Astrocyte of the hippocampus (primary cell): ENCODE measurements at regions not wholly inside any gene's neighbourhood (a gene's known extent, or its start where the extent isn't known, plus 50 kb on each side); places are given as distances from the start of the nearest gene placed in this dataset.

Experiments
- DNase-seq: peaks from one replicate; pipeline ENCODE4 v3.0.0; 2011; ENCODE audit warnings: low read depth, low spot score

- no peak for DNase-seq
Observed at GRCh38 chr9:79301085-79301484, 270.7 kb upstream of the TLE4 start.

GRCh38 chr9:79301551-79302391 is 270.0 kb upstream of the TLE4 start:
- no peak for DNase-seq

- no peak for DNase-seq
Observed at GRCh38 chr9:79302569-79302968, 269.2 kb upstream of the TLE4 start.

GRCh38 chr9:79308012-79308411 is 263.8 kb upstream of the TLE4 start:
- no peak for DNase-seq

- no peak for DNase-seq
Observed at GRCh38 chr9:79312686-79313421, 258.9 kb upstream of the TLE4 start.

GRCh38 chr9:79325501-79325900 is 246.3 kb upstream of the TLE4 start:
- DNase-seq: peak; percentile 51

- DNase-seq: no peak
Observed at GRCh38 chr9:79329861-79330260, 241.9 kb upstream of the TLE4 start.

- no peak for DNase-seq
Observed at GRCh38 chr9:79334001-79334400, 237.8 kb upstream of the TLE4 start.

GRCh38 chr9:79334711-79335110 is 237.1 kb upstream of the TLE4 start:
- DNase-seq: no peak

GRCh38 chr9:79335987-79336386 is 235.8 kb upstream of the TLE4 start:
- DNase-seq: no peak

GRCh38 chr9:79341561-79341960 is 230.2 kb upstream of the TLE4 start:
- DNase-seq: no peak

GRCh38 chr9:79346350-79347020 is 225.3 kb upstream of the TLE4 start:
- DNase-seq: peak; percentile 63

- peak; percentile 5 for DNase-seq
Observed at GRCh38 chr9:79352322-79352721, 219.4 kb upstream of the TLE4 start.

- DNase-seq: peak; percentile 60
Observed at GRCh38 chr9:79353856-79354520, 217.8 kb upstream of the TLE4 start.

GRCh38 chr9:79357194-79357593 is 214.6 kb upstream of the TLE4 start:
- no peak for DNase-seq

GRCh38 chr9:79357616-79358015 is 214.1 kb upstream of the TLE4 start:
- no peak for DNase-seq

GRCh38 chr9:79360387-79361347 is 211.1 kb upstream of the TLE4 start:
- peak; percentile 52 for DNase-seq

- peak; percentile 39 for DNase-seq
Observed at GRCh38 chr9:79362100-79363081, 209.4 kb upstream of the TLE4 start.

GRCh38 chr9:79369676-79370075 is 202.1 kb upstream of the TLE4 start:
- DNase-seq: no peak
